GM23338 (cell line): ENCODE measurements at regions not wholly inside any gene's neighbourhood (a gene's known extent, or its start where the extent isn't known, plus 50 kb on each side); places are given as distances from the start of the nearest gene placed in this dataset.

Source experiments
- ATAC-seq: fragments of 200-7000 bp; cut with Tn5 transposase; 3 replicates; pipeline ENCODE4 v1.9.1; 2020
- DNase-seq: peaks from one replicate; pipeline ENCODE4 v3.0.0-alpha.2; 2015; ENCODE audit warnings: low spot score
- H2AFZ ChIP-seq: fragments of 200-600 bp; sonication (generic); 2 replicates; pipeline ENCODE4 v1.8.0; 2016; ENCODE audit warnings: antibody characterized with exemption, mild to moderate bottlenecking, moderate library complexity
- H3F3A ChIP-seq: fragments of 200-600 bp; sonication (generic); replicated peaks from 2 replicates; pipeline ENCODE4 v1.8.0; 2017; ENCODE audit warnings: antibody characterized with exemption, mixed run types, low read depth
- H3K27ac ChIP-seq: fragments of 200-600 bp; sonication (generic); 2 replicates; pipeline ENCODE4 v1.6.1; 2016; ENCODE audit warnings: low read depth
- H3K27me3 ChIP-seq: fragments of 200-600 bp; sonication (generic); 2 replicates; pipeline ENCODE4 v1.8.0; 2016; ENCODE audit warnings: mild to moderate bottlenecking, mixed run types, moderate library complexity; ENCODE audit not compliant: insufficient read depth
- H3K36me3 ChIP-seq: fragments of 200-600 bp; sonication (generic); 2 replicates; pipeline ENCODE4 v1.8.0; 2016; ENCODE audit warnings: mild to moderate bottlenecking; ENCODE audit not compliant: insufficient read depth
- H3K4me1 ChIP-seq: fragments of 200-600 bp; sonication (generic); 2 replicates; pipeline ENCODE4 v1.8.0; 2016; ENCODE audit warnings: mild to moderate bottlenecking, moderate library complexity; ENCODE audit not compliant: insufficient read depth
- H3K4me2 ChIP-seq: fragments of 200-600 bp; sonication (generic); 2 replicates; pipeline ENCODE4 v1.7.1; 2017; ENCODE audit warnings: mixed run types
- H3K4me3 ChIP-seq: fragments of 200-600 bp; sonication (generic); 2 replicates; pipeline ENCODE4 v1.6.1; 2016; ENCODE audit warnings: mixed run types
- H3K79me2 ChIP-seq: fragments of 200-600 bp; sonication (generic); replicated peaks from 2 replicates; pipeline ENCODE4 v1.8.0; 2017; ENCODE audit warnings: mild to moderate bottlenecking; ENCODE audit not compliant: insufficient read depth
- H3K9me2 ChIP-seq: fragments of 200-600 bp; sonication (generic); 2 replicates; pipeline ENCODE4 v1.8.0; 2017; ENCODE audit not compliant: insufficient read depth
- H4K20me1 ChIP-seq: fragments of 200-600 bp; sonication (generic); replicated peaks from 2 replicates; pipeline ENCODE4 v1.8.0; 2017; ENCODE audit warnings: mild to moderate bottlenecking; ENCODE audit not compliant: insufficient read depth
- H3K27ac Mint-ChIP-seq: 2 replicates; pipeline ENCODE4 v1.8.0; 2020; ENCODE audit warnings: inconsistent platforms, mild to moderate bottlenecking, moderate library complexity, mixed read lengths
- H3K27me3 Mint-ChIP-seq: 3 replicates; pipeline ENCODE4 v1.8.0; 2022; ENCODE audit warnings: low read depth, mild to moderate bottlenecking, moderate library complexity, mixed read lengths, inconsistent platforms; ENCODE audit not compliant: insufficient read depth, poor library complexity
- H3K36me3 Mint-ChIP-seq: 3 replicates; pipeline ENCODE4 v1.8.0; 2021; ENCODE audit warnings: low read depth, mild to moderate bottlenecking, inconsistent platforms, moderate library complexity, mixed read lengths
- H3K4me1 Mint-ChIP-seq: 3 replicates; pipeline ENCODE4 v1.8.0; 2020; ENCODE audit warnings: mild to moderate bottlenecking, inconsistent platforms, mixed read lengths
- H3K4me3 Mint-ChIP-seq: 3 replicates; pipeline ENCODE4 v1.8.0; 2021; ENCODE audit warnings: moderate library complexity, mild to moderate bottlenecking, inconsistent platforms, mixed read lengths
- H3K9me3 Mint-ChIP-seq: 3 replicates; pipeline ENCODE4 v1.8.0; 2020; ENCODE audit warnings: moderate library complexity, mild to moderate bottlenecking, inconsistent platforms, mixed read lengths
- CREB1 ChIP-seq: fragments of 250-450 bp; sonication (Bioruptor Pico); IDR thresholded peaks from 2 replicates; pipeline ENCODE4 v1.5.0; 2020; ENCODE audit warnings: low read depth, mild to moderate bottlenecking, moderate library complexity
- CTCF ChIP-seq, 2 experiments: fragments of 200-600 bp in 1 of 2; sonication (generic) in 1 of 2; conservative IDR thresholded peaks; 2 replicates each; pipeline versions ENCODE4 v1.5.1 to v1.6.1; 2016 to 2017; ENCODE audit warnings: antibody characterized with exemption in 2 of 2, low read depth in 2 of 2, mild to moderate bottlenecking in 2 of 2, moderate library complexity in 1 of 2
- ETS1 ChIP-seq: IDR thresholded peaks from 2 replicates; pipeline ENCODE4 v1.6.1; 2016; ENCODE audit warnings: antibody characterized with exemption
- EZH2 ChIP-seq: fragments of 200-600 bp; sonication (generic); IDR thresholded peaks from one replicate; pipeline ENCODE4 v1.8.0; 2017; ENCODE audit warnings: antibody characterized with exemption, mild to moderate bottlenecking, low read depth; ENCODE audit not compliant: unreplicated experiment
- EZH2phosphoT487 ChIP-seq: fragments of 200-600 bp; sonication (generic); IDR thresholded peaks from one replicate; pipeline ENCODE4 v1.8.1; 2018; ENCODE audit warnings: antibody characterized with exemption; ENCODE audit not compliant: unreplicated experiment
- JUNB ChIP-seq: IDR thresholded peaks from one replicate; pipeline ENCODE4 v1.6.1; 2016; ENCODE audit warnings: antibody characterized with exemption; ENCODE audit not compliant: unreplicated experiment
- NANOG ChIP-seq: IDR thresholded peaks from 2 replicates; pipeline ENCODE4 v1.6.1; 2016; ENCODE audit warnings: antibody characterized with exemption, borderline replicate concordance
- POLR2AphosphoS5 ChIP-seq: IDR thresholded peaks from 2 replicates; pipeline ENCODE4 v1.6.1; 2016; ENCODE audit warnings: antibody characterized with exemption, low read depth
- REST ChIP-seq: IDR thresholded peaks from one replicate; pipeline ENCODE4 v1.6.1; 2018; ENCODE audit warnings: antibody characterized with exemption; ENCODE audit not compliant: unreplicated experiment
- STAT1 ChIP-seq: IDR thresholded peaks from one replicate; pipeline ENCODE4 v1.6.1; 2016; ENCODE audit warnings: antibody characterized with exemption; ENCODE audit not compliant: unreplicated experiment
- ZNF114 ChIP-seq: fragments of 250-450 bp; sonication (Bioruptor Pico); IDR thresholded peaks from 2 replicates; pipeline ENCODE4 v1.5.0; 2020; ENCODE audit warnings: mild to moderate bottlenecking, moderate library complexity
- ZNF331 ChIP-seq: fragments of 250-450 bp; sonication (Bioruptor Pico); IDR thresholded peaks from 2 replicates; pipeline ENCODE4 v1.5.0; 2020; ENCODE audit warnings: low read depth, mild to moderate bottlenecking, moderate library complexity
- ZNF462 ChIP-seq: fragments of 250-450 bp; sonication (Bioruptor Pico); IDR thresholded peaks from 2 replicates; pipeline ENCODE4 v1.5.0; 2020; ENCODE audit warnings: mild to moderate bottlenecking, moderate library complexity

GRCh38 chr2:59301466-59302402, 1060.6 kb upstream of the FANCL start:
- Histone ChIP-seq H4K20me1 (no peaks in the 10 kb centered on the region), H2AFZ (0 out of 2 replicates have a peak overlapping the region, but pooled peaks have one; percentile 39), H3K27ac (no peak overlapping the region), H3K4me3 (no peak overlapping the region), H3K4me1 (peaks cover 10% of the 10 kb centered on the region; the same call in 1 of the 2 replicates), H3K9me2 (no peaks in the 10 kb centered on the region), H3K4me2 (0 out of 2 replicates have a peak overlapping the region, but pooled peaks have one; percentile 30), H3F3A (no peaks in the 10 kb centered on the region), H3K27me3 (no peaks in the 10 kb centered on the region), H3K36me3 (no peaks in the 10 kb centered on the region), H3K79me2 (no peaks in the 10 kb centered on the region)
- ATAC-seq: peak; percentile 98
- peaks cover 1% of the 10 kb centered on the region for H3K27me3 Mint-ChIP-seq
- H3K36me3 Mint-ChIP-seq: no peaks in the 10 kb centered on the region
- H3K4me1 Mint-ChIP-seq: peaks cover 13% of the 10 kb centered on the region; the same call in 2 of the 3 replicates
- DNase-seq: peak; percentile 92
- H3K9me3 Mint-ChIP-seq: no peaks in the 10 kb centered on the region
- no peak for TF ChIP-seq ETS1
- TF ChIP-seq ZNF331 (CRISPR knock-in tag): no peak
- TF ChIP-seq EZH2phosphoT487: no peak
- no peak for TF ChIP-seq REST
- no peak for TF ChIP-seq NANOG
- TF ChIP-seq STAT1: no peak
- peak; percentile 60; the same call in 1 of the 2 replicates for TF ChIP-seq CREB1 (CRISPR knock-in tag)
- no peak for TF ChIP-seq ZNF114 (CRISPR knock-in tag)
- peak; percentile 67 to 81 for TF ChIP-seq CTCF (conservative IDR thresholded peaks at IDR 0.05; ENCODE audit: low read depth in 2 of 2)
- 0 out of 2 replicates have a peak, but pooled peaks have one; percentile 24 for TF ChIP-seq ZNF462 (CRISPR knock-in tag)
- TF ChIP-seq EZH2: no peak
- no peak for TF ChIP-seq JUNB
- TF ChIP-seq POLR2AphosphoS5: no peak
- no peak overlapping the region for H3K27ac Mint-ChIP-seq
- H3K4me3 Mint-ChIP-seq: no peak overlapping the region
